Mesendoderm (in vitro differentiated cells): ENCODE measurements at regions not wholly inside any gene's neighbourhood (a gene's known extent, or its start where the extent isn't known, plus 50 kb on each side); places are given as distances from the start of the nearest gene placed in this dataset.

Experiments
- DNase-seq: peaks from one replicate; pipeline ENCODE4 v3.0.0; 2013
- H2AK5ac ChIP-seq: 2 replicates; pipeline ENCODE4 v1.6.1; 2013; ENCODE audit warnings: low read length, inconsistent platforms
- H2BK120ac ChIP-seq: 2 replicates; pipeline ENCODE4 v1.6.1; 2013; ENCODE audit warnings: low read depth, mild to moderate bottlenecking, low read length, moderate library complexity, mixed read lengths
- H2BK15ac ChIP-seq: replicated peaks from 2 replicates; pipeline ENCODE4 v1.6.1; 2013; ENCODE audit warnings: low read depth, mild to moderate bottlenecking, moderate library complexity
- H2BK5ac ChIP-seq: 2 replicates; pipeline ENCODE4 v1.6.1; 2013; ENCODE audit warnings: low read length, inconsistent platforms
- H3K18ac ChIP-seq: 2 replicates; pipeline ENCODE4 v1.6.1; 2013; ENCODE audit warnings: mild to moderate bottlenecking, low read length, mixed read lengths
- H3K23ac ChIP-seq: one replicate; pipeline ENCODE4 v1.6.1; 2013; ENCODE audit warnings: low read length
- H3K27ac ChIP-seq: 2 replicates; pipeline ENCODE4 v1.5.1; 2013; ENCODE audit warnings: low read depth, mild to moderate bottlenecking, inconsistent platforms, low read length, moderate library complexity
- H3K27me3 ChIP-seq: 2 replicates; pipeline ENCODE4 v1.6.1; 2013; ENCODE audit warnings: low read length, control low read depth, mild to moderate bottlenecking, inconsistent platforms; ENCODE audit not compliant: insufficient read depth, poor library complexity
- H3K36me3 ChIP-seq: 2 replicates; pipeline ENCODE4 v1.6.1; 2013; ENCODE audit warnings: low read length, inconsistent platforms; ENCODE audit not compliant: control insufficient read depth, insufficient read depth
- H3K4ac ChIP-seq: one replicate; pipeline ENCODE4 v1.6.1; 2013; ENCODE audit warnings: low read depth, mild to moderate bottlenecking, low read length, moderate library complexity
- H3K4me1 ChIP-seq: 2 replicates; pipeline ENCODE4 v1.6.1; 2013; ENCODE audit warnings: low read depth, low read length, inconsistent platforms; ENCODE audit not compliant: control insufficient read depth
- H3K4me2 ChIP-seq: 2 replicates; pipeline ENCODE4 v1.6.1; 2013; ENCODE audit warnings: low read length
- H3K4me3 ChIP-seq: 2 replicates; pipeline ENCODE4 v1.5.1; 2013; ENCODE audit warnings: mild to moderate bottlenecking, low read length
- H3K56ac ChIP-seq: one replicate; pipeline ENCODE4 v1.6.1; 2013; ENCODE audit warnings: low read length
- H3K79me1 ChIP-seq: 2 replicates; pipeline ENCODE4 v1.6.1; 2013; ENCODE audit warnings: low read length, inconsistent platforms
- H3K79me2 ChIP-seq: 2 replicates; pipeline ENCODE4 v1.6.1; 2013; ENCODE audit warnings: mild to moderate bottlenecking, low read length; ENCODE audit not compliant: control insufficient read depth, insufficient read depth
- H3K9ac ChIP-seq: 2 replicates; pipeline ENCODE4 v1.6.1; 2013; ENCODE audit warnings: low read length, inconsistent platforms
- H4K5ac ChIP-seq: one replicate; pipeline ENCODE4 v1.6.1; 2013; ENCODE audit warnings: low read length
- H4K8ac ChIP-seq: one replicate; pipeline ENCODE4 v1.6.1; 2013; ENCODE audit warnings: low read depth, mild to moderate bottlenecking, control low read depth, low read length, moderate library complexity
- WGBS: extraction: QIAGEN DNeasy Blood & Tissue Kit; methylation state at CpG from one replicate; pipeline ENCODE4 v1.1.7; 2013; ENCODE audit warnings: low lambda C conversion rate, missing lambda C conversion rate; ENCODE audit not compliant: insufficient coverage; ENCODE audit errors: extremely low coverage; 5-methylcytosine and 5-hydroxymethylcytosine counted together

- Histone ChIP-seq H2BK5ac (no peak overlapping the region), H3K18ac (no peak overlapping the region), H3K23ac (no peak overlapping the region), H3K4me2 (no peak overlapping the region), H4K5ac (no peak overlapping the region), H3K56ac (no peak overlapping the region), H3K4me3 (no peak overlapping the region), H3K4me1 (no peaks in the 10 kb centered on the region), H3K36me3 (no peaks in the 10 kb centered on the region), H2BK120ac (no peak overlapping the region), H3K79me2 (no peaks in the 10 kb centered on the region), H3K27ac (no peak overlapping the region), H3K27me3 (no peaks in the 10 kb centered on the region), H2AK5ac (no peak overlapping the region), H2BK15ac (no peak overlapping the region), H3K9ac (no peak overlapping the region), H4K8ac (no peak overlapping the region), H3K79me1 (no peaks in the 10 kb centered on the region), H3K4ac (no peak overlapping the region)
- no CpG with 5 or more reads among the region's 4 CpGs for WGBS
- peak; percentile 14 for DNase-seq
These were observed 802.0 kb downstream of the RPA4 start for GRCh38 chrX:97685753-97686152.

GRCh38 chrX:97691901-97692455, 808.3 kb downstream of the RPA4 start:
- Histone ChIP-seq H3K4me3 (no peak overlapping the region), H3K79me1 (no peaks in the 10 kb centered on the region), H3K56ac (no peak overlapping the region), H2BK5ac (no peak overlapping the region), H4K5ac (no peak overlapping the region), H3K18ac (no peak overlapping the region), H2BK15ac (no peak overlapping the region), H3K79me2 (no peaks in the 10 kb centered on the region), H3K27ac (no peak overlapping the region), H2AK5ac (no peak overlapping the region), H3K4me1 (no peaks in the 10 kb centered on the region), H3K4ac (no peak overlapping the region), H4K8ac (no peak overlapping the region), H3K27me3 (no peaks in the 10 kb centered on the region), H2BK120ac (no peak overlapping the region), H3K4me2 (no peak overlapping the region), H3K23ac (no peak overlapping the region), H3K9ac (no peak overlapping the region), H3K36me3 (no peaks in the 10 kb centered on the region)
- no CpG with 5 or more reads among the region's 2 CpGs for WGBS
- peak; percentile 5 for DNase-seq

- Histone ChIP-seq H3K36me3 (no peaks in the 10 kb centered on the region), H2BK15ac (no peak overlapping the region), H3K4me2 (no peak overlapping the region), H3K27ac (no peak overlapping the region), H3K27me3 (no peaks in the 10 kb centered on the region), H2BK120ac (no peak overlapping the region), H3K18ac (no peak overlapping the region), H3K23ac (no peak overlapping the region), H2AK5ac (no peak overlapping the region), H2BK5ac (no peak overlapping the region), H3K56ac (peak overlapping the region; percentile 17), H4K5ac (no peak overlapping the region), H3K4me3 (no peak overlapping the region), H3K4ac (no peak overlapping the region), H3K9ac (no peak overlapping the region), H4K8ac (peak overlapping the region; percentile 13), H3K4me1 (no peaks in the 10 kb centered on the region), H3K79me1 (no peaks in the 10 kb centered on the region), H3K79me2 (no peaks in the 10 kb centered on the region)
- no CpG with 5 or more reads among the region's 2 CpGs for WGBS
- DNase-seq, result peak; percentile 3
These were observed 808.9 kb downstream of the RPA4 start for GRCh38 chrX:97692575-97692974.

DNA sequence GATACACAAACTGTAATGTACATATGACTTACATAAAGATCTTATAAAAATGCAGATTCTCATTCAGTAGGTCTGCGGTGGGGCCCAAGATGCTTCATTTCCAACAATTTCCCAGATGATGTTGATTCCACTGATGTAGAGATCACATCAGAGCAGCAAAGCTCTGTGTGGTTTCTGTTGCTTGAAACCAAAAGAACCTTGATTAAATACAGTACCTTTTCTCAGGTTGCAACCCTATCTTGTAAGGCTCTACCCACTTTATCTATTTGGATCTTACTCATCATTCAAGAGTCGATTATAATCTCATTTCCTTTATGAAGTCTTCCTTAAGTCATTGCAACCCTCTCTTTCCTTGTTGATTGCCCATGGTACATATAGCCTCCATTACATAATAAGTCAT, 816.8 kb downstream of the RPA4 start:
- no peak overlapping the region for H2AK5ac ChIP-seq
- DNase-seq, result no peak
- H3K23ac ChIP-seq, result no peak overlapping the region
- H3K18ac ChIP-seq, result no peak overlapping the region
- H3K4ac ChIP-seq, result no peak overlapping the region
- no CpG with 5 or more reads among the region's 2 CpGs for WGBS
- H3K27me3 ChIP-seq, result no peaks in the 10 kb centered on the region
- H4K5ac ChIP-seq, result no peak overlapping the region
- H3K4me2 ChIP-seq, result no peak overlapping the region
- H3K9ac ChIP-seq, result no peak overlapping the region
- no peak overlapping the region for H2BK15ac ChIP-seq
- H3K36me3 ChIP-seq, result no peaks in the 10 kb centered on the region
- H3K56ac ChIP-seq, result no peak overlapping the region
- H3K4me1 ChIP-seq, result no peaks in the 10 kb centered on the region
- H3K79me1 ChIP-seq, result no peaks in the 10 kb centered on the region
- H2BK120ac ChIP-seq, result no peak overlapping the region
- H3K27ac ChIP-seq, result no peak overlapping the region
- H3K79me2 ChIP-seq, result no peaks in the 10 kb centered on the region
- no peak overlapping the region for H4K8ac ChIP-seq
- no peak overlapping the region for H2BK5ac ChIP-seq
- no peak overlapping the region for H3K4me3 ChIP-seq

GRCh38 chrX:97704474-97704873, 820.8 kb downstream of the RPA4 start:
- H4K5ac ChIP-seq, result no peak overlapping the region
- no peak overlapping the region for H3K23ac ChIP-seq
- no peak overlapping the region for H2BK15ac ChIP-seq
- no peak overlapping the region for H3K4me3 ChIP-seq
- no peak overlapping the region for H3K4ac ChIP-seq
- H2BK5ac ChIP-seq, result no peak overlapping the region
- no peaks in the 10 kb centered on the region for H3K79me1 ChIP-seq
- no peaks in the 10 kb centered on the region for H3K79me2 ChIP-seq
- H3K9ac ChIP-seq, result no peak overlapping the region
- no peaks in the 10 kb centered on the region for H3K27me3 ChIP-seq
- H3K56ac ChIP-seq, result no peak overlapping the region
- no peaks in the 10 kb centered on the region for H3K4me1 ChIP-seq
- no CpG with 5 or more reads among the region's 6 CpGs for WGBS
- H2BK120ac ChIP-seq, result no peak overlapping the region
- H3K4me2 ChIP-seq, result no peak overlapping the region
- H4K8ac ChIP-seq, result no peak overlapping the region
- DNase-seq, result no peak
- no peaks in the 10 kb centered on the region for H3K36me3 ChIP-seq
- H2AK5ac ChIP-seq, result no peak overlapping the region
- H3K27ac ChIP-seq, result no peak overlapping the region
- no peak overlapping the region for H3K18ac ChIP-seq

- Histone ChIP-seq H3K4ac (no peak overlapping the region), H3K9ac (no peak overlapping the region), H3K4me1 (no peaks in the 10 kb centered on the region), H3K4me2 (no peak overlapping the region), H3K27me3 (no peaks in the 10 kb centered on the region), H4K8ac (no peak overlapping the region), H2BK15ac (no peak overlapping the region), H3K79me2 (no peaks in the 10 kb centered on the region), H4K5ac (no peak overlapping the region), H3K4me3 (no peak overlapping the region), H3K18ac (no peak overlapping the region), H2BK5ac (no peak overlapping the region), H2AK5ac (no peak overlapping the region), H3K79me1 (no peaks in the 10 kb centered on the region), H3K23ac (no peak overlapping the region), H3K36me3 (no peaks in the 10 kb centered on the region), H3K56ac (no peak overlapping the region), H2BK120ac (no peak overlapping the region), H3K27ac (no peak overlapping the region)
- WGBS, result no CpG with 5 or more reads among the region's 1 CpG
- no peak for DNase-seq
These were observed 821.2 kb downstream of the RPA4 start for GRCh38 chrX:97704881-97705280.
